ENCODE measurements at regions not wholly inside any gene's neighbourhood (a gene's known extent, or its start where the extent isn't known, plus 50 kb on each side); places are given as distances from the start of the nearest gene placed in this dataset.
A peak's percentile ranks its signal among the peaks of the same experiment; 100 is the strongest.
"Not testable (repeated sequence)": the region's sequence is repeated elsewhere in the genome, so short reads cannot be mapped to it uniquely, and the experiment has no call there.

- Histone ChIP-seq H3K27ac (ENCODE audit: low read depth, low read length) (no peak overlapping the region), H3K27me3 (ENCODE audit: control insufficient read depth, insufficient read depth, low read length) (0 out of 2 replicates have a peak, but pooled peaks cover 6% of the 10 kb centered on the region), H3K4me3 (ENCODE audit: low read depth, low read length) (no peak overlapping the region), H3K36me3 (ENCODE audit: control insufficient read depth, insufficient read depth, low read length) (no peaks in the 10 kb centered on the region), H3K9ac (ENCODE audit: low read depth, low read length) (no peak overlapping the region), H3K9me3 (ENCODE audit: control insufficient read depth, insufficient read depth, low read length) (no peaks in the 10 kb centered on the region), H3K4me1 (ENCODE audit: control insufficient read depth, insufficient read depth, low read length) (no peaks in the 10 kb centered on the region)
Observed at GRCh38 chr22:26769663-26770062, 112.3 kb downstream of the MIAT start.

GRCh38 chr22:26770624-26771023 lies 113.2 kb downstream of the MIAT start:
- Histone ChIP-seq H3K27me3 (ENCODE audit: control insufficient read depth, insufficient read depth, low read length) (0 out of 2 replicates have a peak, but pooled peaks cover 9% of the 10 kb centered on the region), H3K9me3 (ENCODE audit: control insufficient read depth, insufficient read depth, low read length) (no peaks in the 10 kb centered on the region), H3K27ac (ENCODE audit: low read depth, low read length) (no peak overlapping the region), H3K9ac (ENCODE audit: low read depth, low read length) (no peak overlapping the region), H3K36me3 (ENCODE audit: control insufficient read depth, insufficient read depth, low read length) (no peaks in the 10 kb centered on the region), H3K4me1 (ENCODE audit: control insufficient read depth, insufficient read depth, low read length) (peaks cover 9% of the 10 kb centered on the region), H3K4me3 (ENCODE audit: low read depth, low read length) (no peak overlapping the region)

DNA sequence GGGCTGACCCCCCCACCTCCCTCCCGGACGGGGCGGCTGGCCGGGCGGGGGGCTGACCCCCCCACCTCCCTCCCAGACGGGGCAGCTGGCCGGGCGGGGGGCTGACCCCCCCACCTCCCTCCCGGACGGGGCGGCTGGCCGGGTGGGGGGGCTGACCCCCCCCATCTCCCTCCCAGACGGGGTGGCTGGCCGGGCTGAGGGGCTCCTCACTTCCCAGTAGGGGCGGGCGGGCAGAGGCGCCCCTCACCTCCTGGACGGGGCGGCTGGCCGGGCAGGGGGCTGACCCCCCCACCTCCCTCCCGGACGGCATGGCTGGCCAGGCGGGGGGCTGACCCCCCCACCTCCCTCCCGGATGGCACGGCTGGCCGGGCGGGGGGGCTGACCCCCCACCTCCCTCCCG lies 115.7 kb downstream of the MIAT start:
- not testable (repeated sequence) for H3K9ac ChIP-seq (ENCODE audit: low read depth, low read length); H3K9me3 ChIP-seq (ENCODE audit: control insufficient read depth, insufficient read depth, low read length); H3K36me3 ChIP-seq (ENCODE audit: control insufficient read depth, insufficient read depth, low read length); H3K4me3 ChIP-seq (ENCODE audit: low read depth, low read length); H3K27ac ChIP-seq (ENCODE audit: low read depth, low read length)
- H3K27me3 ChIP-seq (ENCODE audit: control insufficient read depth, insufficient read depth, low read length), result peaks cover 22% of the 10 kb centered on the region
- H3K4me1 ChIP-seq (ENCODE audit: control insufficient read depth, insufficient read depth, low read length), result peaks cover 32% of the 10 kb centered on the region

- H3K4me3 ChIP-seq (ENCODE audit: low read depth, low read length), result no peak overlapping the region
- H3K27me3 ChIP-seq (ENCODE audit: control insufficient read depth, insufficient read depth, low read length), result peaks cover 22% of the 10 kb centered on the region
- no peaks in the 10 kb centered on the region for H3K36me3 ChIP-seq (ENCODE audit: control insufficient read depth, insufficient read depth, low read length)
Observed at GRCh38 chr22:26775394-26775793, 118.0 kb downstream of the MIAT start.

GRCh38 chr22:26777156-26777801 lies 119.9 kb downstream of the MIAT start:
- Histone ChIP-seq H3K9me3 (ENCODE audit: control insufficient read depth, insufficient read depth, low read length) (peaks cover 4% of the 10 kb centered on the region; the same call in 1 of the 2 replicates), H3K4me3 (ENCODE audit: low read depth, low read length) (no peak overlapping the region), H3K27ac (ENCODE audit: low read depth, low read length) (peak overlapping the region; percentile 53), H3K36me3 (ENCODE audit: control insufficient read depth, insufficient read depth, low read length) (no peaks in the 10 kb centered on the region), H3K4me1 (ENCODE audit: control insufficient read depth, insufficient read depth, low read length) (peaks cover 40% of the 10 kb centered on the region), H3K27me3 (ENCODE audit: control insufficient read depth, insufficient read depth, low read length) (peaks cover 27% of the 10 kb centered on the region), H3K9ac (ENCODE audit: low read depth, low read length) (0 out of 2 replicates have a peak overlapping the region, but pooled peaks have one; percentile 9)

More at GRCh38 chr22:26775394-26775793, 118.0 kb downstream of the MIAT start:
- peaks cover 40% of the 10 kb centered on the region for H3K4me1 ChIP-seq (ENCODE audit: control insufficient read depth, insufficient read depth, low read length)
- no peak overlapping the region for H3K27ac ChIP-seq (ENCODE audit: low read depth, low read length)
- H3K9ac ChIP-seq (ENCODE audit: low read depth, low read length), result no peak overlapping the region
- H3K9me3 ChIP-seq (ENCODE audit: control insufficient read depth, insufficient read depth, low read length), result peaks cover 4% of the 10 kb centered on the region; the same call in 1 of the 2 replicates

DNA sequence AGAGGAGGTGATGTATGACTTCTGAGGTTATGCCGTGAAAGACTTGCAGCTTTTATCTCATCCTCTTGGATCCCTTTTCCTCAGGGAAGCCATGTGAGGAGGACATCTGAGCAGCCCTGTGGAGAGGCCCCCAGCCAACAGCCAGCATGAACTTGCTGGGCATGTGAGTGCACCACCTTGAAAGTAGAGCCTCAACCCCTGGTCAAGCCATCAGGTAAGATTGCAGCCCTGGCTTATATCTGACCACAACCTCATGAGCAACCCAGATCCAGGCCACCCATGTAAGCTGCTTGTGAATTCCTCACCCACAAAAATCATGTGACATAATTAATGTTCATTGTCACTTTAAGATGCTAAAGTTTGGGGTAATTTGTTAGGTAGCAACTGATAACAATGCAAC lies 121.0 kb downstream of the MIAT start:
- no peak overlapping the region for H3K27ac ChIP-seq (ENCODE audit: low read depth, low read length)
- H3K36me3 ChIP-seq (ENCODE audit: control insufficient read depth, insufficient read depth, low read length), result no peaks in the 10 kb centered on the region
- no peak overlapping the region for H3K9ac ChIP-seq (ENCODE audit: low read depth, low read length)
- H3K4me1 ChIP-seq (ENCODE audit: control insufficient read depth, insufficient read depth, low read length), result peaks cover 40% of the 10 kb centered on the region
- H3K27me3 ChIP-seq (ENCODE audit: control insufficient read depth, insufficient read depth, low read length), result peaks cover 38% of the 10 kb centered on the region
- peaks cover 4% of the 10 kb centered on the region; the same call in 1 of the 2 replicates for H3K9me3 ChIP-seq (ENCODE audit: control insufficient read depth, insufficient read depth, low read length)
- no peak overlapping the region for H3K4me3 ChIP-seq (ENCODE audit: low read depth, low read length)

GRCh38 chr22:26779108-26779507 lies 121.7 kb downstream of the MIAT start:
- Histone ChIP-seq H3K9ac (ENCODE audit: low read depth, low read length) (no peak overlapping the region), H3K4me1 (ENCODE audit: control insufficient read depth, insufficient read depth, low read length) (peaks cover 45% of the 10 kb centered on the region), H3K9me3 (ENCODE audit: control insufficient read depth, insufficient read depth, low read length) (peaks cover 4% of the 10 kb centered on the region; the same call in 1 of the 2 replicates), H3K4me3 (ENCODE audit: low read depth, low read length) (no peak overlapping the region), H3K36me3 (ENCODE audit: control insufficient read depth, insufficient read depth, low read length) (no peaks in the 10 kb centered on the region), H3K27ac (ENCODE audit: low read depth, low read length) (no peak overlapping the region), H3K27me3 (ENCODE audit: control insufficient read depth, insufficient read depth, low read length) (peaks cover 42% of the 10 kb centered on the region)

DNA sequence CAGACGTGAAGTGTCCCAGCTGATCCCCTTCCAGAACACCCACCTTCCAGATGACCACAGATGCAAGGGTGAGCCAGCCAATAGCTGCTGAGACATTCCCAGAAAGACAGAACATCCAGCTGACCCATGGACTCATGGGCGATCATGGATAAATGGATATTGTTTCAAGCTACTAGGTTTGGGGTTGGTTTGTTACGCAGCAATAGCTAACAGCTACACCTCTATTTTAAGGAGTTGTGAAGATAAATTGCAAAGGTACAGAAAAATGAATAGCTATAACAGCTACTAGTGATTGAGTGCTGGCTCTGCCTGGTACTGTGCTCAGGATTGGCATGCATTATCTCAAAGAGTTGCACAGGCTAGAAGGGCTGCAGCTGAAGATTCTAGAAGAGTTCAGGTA lies 122.5 kb downstream of the MIAT start:
- Histone ChIP-seq H3K4me3 (ENCODE audit: low read depth, low read length) (no peak overlapping the region), H3K27me3 (ENCODE audit: control insufficient read depth, insufficient read depth, low read length) (peaks cover 41% of the 10 kb centered on the region), H3K9me3 (ENCODE audit: control insufficient read depth, insufficient read depth, low read length) (peaks cover 4% of the 10 kb centered on the region; the same call in 1 of the 2 replicates), H3K27ac (ENCODE audit: low read depth, low read length) (no peak overlapping the region), H3K4me1 (ENCODE audit: control insufficient read depth, insufficient read depth, low read length) (peaks cover 48% of the 10 kb centered on the region), H3K9ac (ENCODE audit: low read depth, low read length) (no peak overlapping the region), H3K36me3 (ENCODE audit: control insufficient read depth, insufficient read depth, low read length) (no peaks in the 10 kb centered on the region)

DNA sequence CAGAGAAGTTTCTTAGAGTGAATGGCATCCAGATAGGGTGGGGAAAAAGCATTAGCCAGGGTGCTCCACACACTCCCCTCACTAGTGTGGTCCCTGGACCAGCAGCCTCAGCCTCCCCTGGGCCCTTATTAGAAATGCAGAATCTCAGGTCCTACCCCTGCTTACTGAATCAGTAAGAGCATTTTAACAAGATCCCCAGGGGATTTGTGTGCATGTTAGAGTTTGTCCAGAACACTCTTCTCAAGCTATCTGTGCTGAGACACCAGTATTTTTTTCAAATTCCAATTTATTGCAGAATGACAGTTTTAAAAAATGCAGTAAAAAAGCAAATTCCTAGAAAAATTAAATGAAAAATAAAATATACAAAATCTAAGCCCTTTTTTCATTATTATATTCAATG lies 123.1 kb downstream of the MIAT start:
- Histone ChIP-seq H3K36me3 (ENCODE audit: control insufficient read depth, insufficient read depth, low read length) (no peaks in the 10 kb centered on the region), H3K4me1 (ENCODE audit: control insufficient read depth, insufficient read depth, low read length) (peaks cover 48% of the 10 kb centered on the region), H3K4me3 (ENCODE audit: low read depth, low read length) (no peak overlapping the region), H3K27ac (ENCODE audit: low read depth, low read length) (no peak overlapping the region), H3K9ac (ENCODE audit: low read depth, low read length) (no peak overlapping the region), H3K27me3 (ENCODE audit: control insufficient read depth, insufficient read depth, low read length) (peaks cover 39% of the 10 kb centered on the region), H3K9me3 (ENCODE audit: control insufficient read depth, insufficient read depth, low read length) (peaks cover 4% of the 10 kb centered on the region; the same call in 1 of the 2 replicates)

GRCh38 chr22:26781062-26781461 lies 123.7 kb downstream of the MIAT start:
- Histone ChIP-seq H3K9me3 (ENCODE audit: control insufficient read depth, insufficient read depth, low read length) (peaks cover 4% of the 10 kb centered on the region; the same call in 1 of the 2 replicates), H3K27me3 (ENCODE audit: control insufficient read depth, insufficient read depth, low read length) (peaks cover 38% of the 10 kb centered on the region), H3K9ac (ENCODE audit: low read depth, low read length) (no peak overlapping the region), H3K4me3 (ENCODE audit: low read depth, low read length) (no peak overlapping the region), H3K27ac (ENCODE audit: low read depth, low read length) (no peak overlapping the region), H3K36me3 (ENCODE audit: control insufficient read depth, insufficient read depth, low read length) (no peaks in the 10 kb centered on the region), H3K4me1 (ENCODE audit: control insufficient read depth, insufficient read depth, low read length) (peaks cover 46% of the 10 kb centered on the region)

DNA sequence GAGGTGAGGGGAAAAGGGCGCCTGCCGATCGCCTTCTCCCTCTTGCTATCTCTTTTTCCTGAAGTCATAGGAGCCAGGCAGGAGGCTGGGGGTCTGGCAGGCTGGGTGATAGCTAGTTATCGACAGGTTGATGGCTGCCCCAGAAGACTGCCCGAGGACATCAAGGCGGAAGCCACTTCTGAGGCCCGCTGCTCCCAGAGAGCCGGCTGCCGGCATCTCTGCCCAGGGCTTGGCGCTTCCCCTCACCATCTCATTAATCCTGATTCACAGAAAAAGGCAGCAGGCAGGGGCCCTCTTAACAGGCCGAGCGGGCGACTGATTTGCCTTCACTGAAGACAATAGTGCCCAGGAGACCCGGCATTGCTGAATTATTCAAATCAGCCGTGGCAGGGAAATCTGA lies 124.2 kb downstream of the MIAT start:
- Histone ChIP-seq H3K27me3 (ENCODE audit: control insufficient read depth, insufficient read depth, low read length) (peaks cover 32% of the 10 kb centered on the region), H3K9ac (ENCODE audit: low read depth, low read length) (no peak overlapping the region), H3K4me3 (ENCODE audit: low read depth, low read length) (no peak overlapping the region), H3K36me3 (ENCODE audit: control insufficient read depth, insufficient read depth, low read length) (no peaks in the 10 kb centered on the region), H3K27ac (ENCODE audit: low read depth, low read length) (no peak overlapping the region), H3K4me1 (ENCODE audit: control insufficient read depth, insufficient read depth, low read length) (peaks cover 41% of the 10 kb centered on the region), H3K9me3 (ENCODE audit: control insufficient read depth, insufficient read depth, low read length) (peaks cover 4% of the 10 kb centered on the region; the same call in 1 of the 2 replicates)

Measured in HUES48 (cell line).